HEK293 (cell line): ENCODE measurements at regions not wholly inside any gene's neighbourhood (a gene's known extent, or its start where the extent isn't known, plus 50 kb on each side); places are given as distances from the start of the nearest gene placed in this dataset.
"Not testable (repeated sequence)": the region's sequence is repeated elsewhere in the genome, so short reads cannot be mapped to it uniquely, and the experiment has no call there.

Source experiments
- CTCF ChIA-PET: fragments of 350-600 bp; formaldehyde crosslinking; extraction: SDS; loops from one replicate; lab custom pipeline; 2021; ENCODE audit warnings: antibody characterized with exemption; lab: Yijun Ruan, JAX
- POLR2A ChIA-PET: fragments of 300-600 bp; formaldehyde crosslinking; extraction: SDS; loops from one replicate; lab custom pipeline; 2020; ENCODE audit warnings: antibody characterized with exemption, inconsistent platforms; lab: Yijun Ruan, JAX
- H3K27ac ChIP-seq: fragments of 200-500 bp; sonication (Bioruptor generic); 2 replicates; pipeline ENCODE4 v1.5.1; 2014; ENCODE audit warnings: low read depth, low read length, control low read depth, inconsistent platforms; ENCODE audit errors: extremely low read depth
- H3K36me3 ChIP-seq, 2 experiments: fragments of 200-500 bp in 1 of 2; sonication (Bioruptor generic) in 1 of 2; 1 replicate in 1 of 2; 2 replicates in 1 of 2; pipeline ENCODE4 v1.5.1; 2014 to 2017; ENCODE audit warnings: inconsistent platforms in 2 of 2, low read length in 2 of 2; ENCODE audit not compliant: control insufficient read depth in 2 of 2, insufficient read depth in 1 of 2
- H3K4me1 ChIP-seq: fragments of 200-500 bp; sonication (Bioruptor generic); 2 replicates; pipeline ENCODE4 v1.5.1; 2014; ENCODE audit warnings: mild to moderate bottlenecking, low read length, inconsistent platforms; ENCODE audit not compliant: control insufficient read depth, insufficient read depth
- H3K4me3 ChIP-seq: 2 replicates; pipeline ENCODE4 v1.5.1; 2011; ENCODE audit warnings: low read depth, mild to moderate bottlenecking, control low read depth, low read length, moderate library complexity
- H3K9me3 ChIP-seq: fragments of 200-500 bp; sonication (Bioruptor generic); 2 replicates; pipeline ENCODE4 v1.5.1; 2014; ENCODE audit warnings: low read depth, low read length, inconsistent platforms; ENCODE audit not compliant: control insufficient read depth, insufficient read depth
- GLIS1 ChIP-seq: fragments of 450-650 bp; formaldehyde crosslinking; IDR thresholded peaks from 2 replicates; pipeline ENCODE4 v1.5.1; 2016; ENCODE audit warnings: missing biosample characterization, missing genetic modification characterization
- KLF10 ChIP-seq: fragments of 450-650 bp; IDR thresholded peaks from 2 replicates; pipeline ENCODE4 v1.5.1; 2018; ENCODE audit warnings: missing biosample characterization, mild to moderate bottlenecking, missing genetic modification characterization
- KLF16 ChIP-seq: fragments of 450-650 bp; formaldehyde crosslinking; IDR thresholded peaks from 2 replicates; pipeline ENCODE4 v1.5.1; 2017; ENCODE audit warnings: missing biosample characterization, missing genetic modification characterization
- RBAK ChIP-seq: fragments of 450-650 bp; formaldehyde crosslinking; IDR thresholded peaks from 2 replicates; pipeline ENCODE4 v1.5.1; 2016; ENCODE audit warnings: missing biosample characterization, missing genetic modification characterization
- SALL2 ChIP-seq: fragments of 450-650 bp; formaldehyde crosslinking; IDR thresholded peaks from 2 replicates; pipeline ENCODE4 v1.5.0; 2017; ENCODE audit warnings: missing biosample characterization, mild to moderate bottlenecking, missing genetic modification characterization, borderline replicate concordance
- SETDB1 ChIP-seq: IDR thresholded peaks from one replicate; pipeline ENCODE4 v1.6.1; 2017; ENCODE audit warnings: mild to moderate bottlenecking, low read length, moderate library complexity, mixed read lengths; ENCODE audit not compliant: insufficient read length
- ZBTB49 ChIP-seq: fragments of 450-650 bp; formaldehyde crosslinking; IDR thresholded peaks from 2 replicates; pipeline ENCODE4 v1.5.1; 2016; ENCODE audit warnings: missing biosample characterization, missing genetic modification characterization, low read depth
- ZBTB8A ChIP-seq: fragments of 450-650 bp; formaldehyde crosslinking; IDR thresholded peaks from 2 replicates; pipeline ENCODE4 v1.5.1; 2016; ENCODE audit warnings: missing biosample characterization, missing genetic modification characterization
- ZFHX2 ChIP-seq: fragments of 450-650 bp; formaldehyde crosslinking; conservative IDR thresholded peaks from 2 replicates; pipeline ENCODE4 v1.5.1; 2016; ENCODE audit warnings: missing biosample characterization, missing genetic modification characterization
- ZNF19 ChIP-seq: fragments of 450-650 bp; formaldehyde crosslinking; IDR thresholded peaks from 2 replicates; pipeline ENCODE4; 2016; ENCODE audit warnings: missing biosample characterization, missing genetic modification characterization, low read depth
- ZNF2 ChIP-seq: fragments of 450-650 bp; formaldehyde crosslinking; IDR thresholded peaks from 2 replicates; pipeline ENCODE4 v1.5.1; 2016; ENCODE audit warnings: missing biosample characterization, missing genetic modification characterization
- ZNF394 ChIP-seq: fragments of 450-650 bp; formaldehyde crosslinking; IDR thresholded peaks from 2 replicates; pipeline ENCODE4 v1.5.1; 2016; ENCODE audit warnings: missing biosample characterization, missing genetic modification characterization, mild to moderate bottlenecking, moderate library complexity, borderline replicate concordance
- ZNF426 ChIP-seq: fragments of 450-650 bp; formaldehyde crosslinking; IDR thresholded peaks from 2 replicates; pipeline ENCODE4 v1.5.1; 2017; ENCODE audit warnings: missing biosample characterization, missing genetic modification characterization, mild to moderate bottlenecking, inconsistent platforms, moderate library complexity
- ZNF433 ChIP-seq: fragments of 450-650 bp; formaldehyde crosslinking; IDR thresholded peaks from 2 replicates; pipeline ENCODE4 v1.5.1; 2016; ENCODE audit warnings: missing biosample characterization, missing genetic modification characterization, low read depth
- ZNF501 ChIP-seq: fragments of 450-650 bp; formaldehyde crosslinking; IDR thresholded peaks from 2 replicates; pipeline ENCODE4 v1.5.1; 2016; ENCODE audit warnings: missing biosample characterization, missing genetic modification characterization
- ZNF596 ChIP-seq: fragments of 450-650 bp; IDR thresholded peaks from 2 replicates; pipeline ENCODE4 v1.5.0; 2018; ENCODE audit warnings: missing biosample characterization, mild to moderate bottlenecking, missing genetic modification characterization, moderate library complexity
- ZNF658 ChIP-seq: fragments of 450-650 bp; formaldehyde crosslinking; IDR thresholded peaks from 2 replicates; pipeline ENCODE4; 2016; ENCODE audit warnings: missing biosample characterization, missing genetic modification characterization
- ZNF692 ChIP-seq: fragments of 450-650 bp; formaldehyde crosslinking; IDR thresholded peaks from 2 replicates; pipeline ENCODE4 v1.5.1; 2016; ENCODE audit warnings: missing biosample characterization, missing genetic modification characterization
- ZNF76 ChIP-seq: fragments of 450-650 bp; formaldehyde crosslinking; IDR thresholded peaks from 2 replicates; pipeline ENCODE4; 2016; ENCODE audit warnings: low read depth, missing biosample characterization, missing genetic modification characterization, borderline replicate concordance
- ZNF843 ChIP-seq: fragments of 450-650 bp; formaldehyde crosslinking; IDR thresholded peaks from 2 replicates; pipeline ENCODE4 v1.5.1; 2016; ENCODE audit warnings: missing biosample characterization, missing genetic modification characterization
- TF ChIP-seq, protein P1 (sequence below): fragments of 450-650 bp; formaldehyde crosslinking; IDR thresholded peaks from 2 replicates; pipeline ENCODE4 v1.5.1; 2016; ENCODE audit warnings: missing biosample characterization, missing genetic modification characterization
- TF ChIP-seq, protein P2 (sequence below): fragments of 450-650 bp; formaldehyde crosslinking; IDR thresholded peaks from 2 replicates; pipeline ENCODE4 v1.5.1; 2016; ENCODE audit warnings: missing biosample characterization, missing genetic modification characterization
- TF ChIP-seq, protein P3 (sequence below): fragments of 450-650 bp; formaldehyde crosslinking; IDR thresholded peaks from 2 replicates; pipeline ENCODE4 v1.5.1; 2017; ENCODE audit warnings: missing biosample characterization, missing genetic modification characterization

- CTCF ChIA-PET = no interaction called here
- Histone ChIP-seq H3K4me3 (no peak overlapping the region), H3K4me1 (no peaks in the 10 kb centered on the region)
- POLR2A ChIA-PET = no interaction called here
- TF ChIP-seq ZFHX2 (no peak), ZNF19 (tag by site-specific recombination) (no peak), ZNF843 (tag by site-specific recombination) (no peak), SETDB1 (no peak), ZNF394 (tag by site-specific recombination) (no peak), ZNF2 (tag by site-specific recombination) (no peak), SALL2 (tag by site-specific recombination) (no peak), ZNF426 (tag by site-specific recombination) (no peak), RBAK (tag by site-specific recombination) (no peak), ZNF658 (tag by site-specific recombination) (no peak)
- TF ChIP-seq, protein P1, sequence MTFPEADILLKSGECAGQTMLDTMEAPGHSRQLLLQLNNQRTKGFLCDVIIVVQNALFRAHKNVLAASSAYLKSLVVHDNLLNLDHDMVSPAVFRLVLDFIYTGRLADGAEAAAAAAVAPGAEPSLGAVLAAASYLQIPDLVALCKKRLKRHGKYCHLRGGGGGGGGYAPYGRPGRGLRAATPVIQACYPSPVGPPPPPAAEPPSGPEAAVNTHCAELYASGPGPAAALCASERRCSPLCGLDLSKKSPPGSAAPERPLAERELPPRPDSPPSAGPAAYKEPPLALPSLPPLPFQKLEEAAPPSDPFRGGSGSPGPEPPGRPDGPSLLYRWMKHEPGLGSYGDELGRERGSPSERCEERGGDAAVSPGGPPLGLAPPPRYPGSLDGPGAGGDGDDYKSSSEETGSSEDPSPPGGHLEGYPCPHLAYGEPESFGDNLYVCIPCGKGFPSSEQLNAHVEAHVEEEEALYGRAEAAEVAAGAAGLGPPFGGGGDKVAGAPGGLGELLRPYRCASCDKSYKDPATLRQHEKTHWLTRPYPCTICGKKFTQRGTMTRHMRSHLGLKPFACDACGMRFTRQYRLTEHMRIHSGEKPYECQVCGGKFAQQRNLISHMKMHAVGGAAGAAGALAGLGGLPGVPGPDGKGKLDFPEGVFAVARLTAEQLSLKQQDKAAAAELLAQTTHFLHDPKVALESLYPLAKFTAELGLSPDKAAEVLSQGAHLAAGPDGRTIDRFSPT (tag by site-specific recombination) = no peak
- TF ChIP-seq, protein P2, sequence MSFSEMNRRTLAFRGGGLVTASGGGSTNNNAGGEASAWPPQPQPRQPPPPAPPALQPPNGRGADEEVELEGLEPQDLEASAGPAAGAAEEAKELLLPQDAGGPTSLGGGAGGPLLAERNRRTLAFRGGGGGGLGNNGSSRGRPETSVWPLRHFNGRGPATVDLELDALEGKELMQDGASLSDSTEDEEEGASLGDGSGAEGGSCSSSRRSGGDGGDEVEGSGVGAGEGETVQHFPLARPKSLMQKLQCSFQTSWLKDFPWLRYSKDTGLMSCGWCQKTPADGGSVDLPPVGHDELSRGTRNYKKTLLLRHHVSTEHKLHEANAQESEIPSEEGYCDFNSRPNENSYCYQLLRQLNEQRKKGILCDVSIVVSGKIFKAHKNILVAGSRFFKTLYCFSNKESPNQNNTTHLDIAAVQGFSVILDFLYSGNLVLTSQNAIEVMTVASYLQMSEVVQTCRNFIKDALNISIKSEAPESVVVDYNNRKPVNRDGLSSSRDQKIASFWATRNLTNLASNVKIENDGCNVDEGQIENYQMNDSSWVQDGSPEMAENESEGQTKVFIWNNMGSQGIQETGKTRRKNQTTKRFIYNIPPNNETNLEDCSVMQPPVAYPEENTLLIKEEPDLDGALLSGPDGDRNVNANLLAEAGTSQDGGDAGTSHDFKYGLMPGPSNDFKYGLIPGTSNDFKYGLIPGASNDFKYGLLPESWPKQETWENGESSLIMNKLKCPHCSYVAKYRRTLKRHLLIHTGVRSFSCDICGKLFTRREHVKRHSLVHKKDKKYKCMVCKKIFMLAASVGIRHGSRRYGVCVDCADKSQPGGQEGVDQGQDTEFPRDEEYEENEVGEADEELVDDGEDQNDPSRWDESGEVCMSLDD (tag by site-specific recombination) = no peak
- TF ChIP-seq, protein P3, sequence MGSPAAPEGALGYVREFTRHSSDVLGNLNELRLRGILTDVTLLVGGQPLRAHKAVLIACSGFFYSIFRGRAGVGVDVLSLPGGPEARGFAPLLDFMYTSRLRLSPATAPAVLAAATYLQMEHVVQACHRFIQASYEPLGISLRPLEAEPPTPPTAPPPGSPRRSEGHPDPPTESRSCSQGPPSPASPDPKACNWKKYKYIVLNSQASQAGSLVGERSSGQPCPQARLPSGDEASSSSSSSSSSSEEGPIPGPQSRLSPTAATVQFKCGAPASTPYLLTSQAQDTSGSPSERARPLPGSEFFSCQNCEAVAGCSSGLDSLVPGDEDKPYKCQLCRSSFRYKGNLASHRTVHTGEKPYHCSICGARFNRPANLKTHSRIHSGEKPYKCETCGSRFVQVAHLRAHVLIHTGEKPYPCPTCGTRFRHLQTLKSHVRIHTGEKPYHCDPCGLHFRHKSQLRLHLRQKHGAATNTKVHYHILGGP (tag by site-specific recombination) = no peak
- TF ChIP-seq, all 188 proteins: peak for 0
- Histone ChIP-seq H3K9me3 (no peaks in the 10 kb centered on the region), H3K27ac (no peak overlapping the region), H3K36me3 (no peaks in the 10 kb centered on the region)
Observed at GRCh38 chr13:62721893-62722292, 1306.2 kb upstream of the PCDH20 start.

GRCh38 chr13:62711948-62712347 is 1296.3 kb upstream of the PCDH20 start:
- H3K4me3 ChIP-seq, POLR2A ChIA-PET, H3K4me1 ChIP-seq, H3K9me3 ChIP-seq, H3K36me3 ChIP-seq, H3K27ac ChIP-seq: not testable (repeated sequence)
- CTCF ChIA-PET = interaction anchor here (0.6 kb wide), 1 partner anchor 24 kb away, joined by 5 read pairs; no protein-coding TSS in a partner anchor

DNA sequence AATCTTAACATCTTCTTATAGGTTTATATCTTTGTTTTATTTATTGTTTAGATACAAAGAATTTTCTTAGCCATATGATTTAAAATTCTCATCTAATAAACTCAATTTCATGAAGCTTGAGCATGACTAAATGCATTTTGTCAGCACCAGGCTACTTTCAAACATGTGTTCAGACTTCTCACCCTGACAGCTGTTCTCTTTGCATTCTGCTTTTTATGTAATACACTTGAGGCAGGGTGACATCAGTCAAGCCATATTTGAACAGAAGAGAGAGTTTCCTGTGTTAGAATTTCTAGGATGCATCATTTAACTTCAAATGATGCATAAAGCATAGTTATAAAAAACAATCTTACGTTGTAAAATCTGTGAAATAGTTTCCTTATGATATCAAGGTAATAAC is 1295.1 kb upstream of the PCDH20 start:
- H3K9me3 ChIP-seq = no peaks in the 10 kb centered on the region
- no peak overlapping the region for H3K27ac ChIP-seq
- no peaks in the 10 kb centered on the region for H3K36me3 ChIP-seq
- TF ChIP-seq ZNF76 (tag by site-specific recombination) (no peak), KLF10 (no peak), GLIS1 (tag by site-specific recombination) (no peak), ZNF692 (tag by site-specific recombination) (no peak), ZNF433 (tag by site-specific recombination) (no peak), KLF16 (tag by site-specific recombination) (no peak), ZNF501 (no peak), ZBTB49 (tag by site-specific recombination) (no peak), ZBTB8A (tag by site-specific recombination) (no peak), ZNF596 (no peak)
- ChIA-PET POLR2A (no interaction called here), CTCF (no interaction called here)
- H3K4me1 ChIP-seq = no peaks in the 10 kb centered on the region
- H3K4me3 ChIP-seq = no peak overlapping the region
